ENCODE measurements at regions not wholly inside any gene's neighbourhood (a gene's known extent, or its start where the extent isn't known, plus 50 kb on each side); places are given as distances from the start of the nearest gene placed in this dataset.

DNA sequence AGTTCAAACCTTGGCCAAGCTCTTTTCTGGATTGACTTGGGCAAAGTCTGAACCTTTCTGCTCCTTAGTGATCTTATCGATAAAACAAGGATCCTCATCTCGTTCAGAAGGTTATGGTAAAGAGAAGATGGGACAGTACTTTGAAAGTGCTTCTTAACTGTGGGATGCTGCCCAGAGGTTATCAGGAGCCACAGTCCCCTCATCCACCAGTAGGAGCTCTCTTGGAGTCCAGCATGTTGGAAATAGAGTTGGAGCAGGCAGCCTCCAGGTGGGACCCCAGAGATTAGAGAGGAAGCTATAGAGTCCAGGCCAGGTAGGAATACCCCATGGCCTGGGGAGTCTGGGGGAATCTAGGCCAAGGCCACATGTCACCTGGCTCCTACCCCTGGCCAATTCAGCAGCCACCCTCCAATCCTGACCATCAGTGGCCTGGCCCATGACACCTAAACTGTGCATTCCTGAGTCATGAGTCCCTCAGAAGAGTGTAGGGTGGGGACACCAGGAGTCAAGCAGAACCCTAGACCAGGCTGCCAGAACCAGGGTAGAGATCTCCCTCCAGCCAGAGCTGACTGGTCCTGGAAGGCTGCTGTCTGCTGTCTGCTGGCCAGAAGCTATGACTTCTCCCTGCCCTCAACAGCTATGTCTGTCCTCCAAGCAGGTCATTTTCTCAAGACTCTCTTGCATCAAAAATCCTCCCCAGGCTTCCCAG, 144.3 kb downstream of the AIPL1 start:
- TF ChIP-seq, protein P1, sequence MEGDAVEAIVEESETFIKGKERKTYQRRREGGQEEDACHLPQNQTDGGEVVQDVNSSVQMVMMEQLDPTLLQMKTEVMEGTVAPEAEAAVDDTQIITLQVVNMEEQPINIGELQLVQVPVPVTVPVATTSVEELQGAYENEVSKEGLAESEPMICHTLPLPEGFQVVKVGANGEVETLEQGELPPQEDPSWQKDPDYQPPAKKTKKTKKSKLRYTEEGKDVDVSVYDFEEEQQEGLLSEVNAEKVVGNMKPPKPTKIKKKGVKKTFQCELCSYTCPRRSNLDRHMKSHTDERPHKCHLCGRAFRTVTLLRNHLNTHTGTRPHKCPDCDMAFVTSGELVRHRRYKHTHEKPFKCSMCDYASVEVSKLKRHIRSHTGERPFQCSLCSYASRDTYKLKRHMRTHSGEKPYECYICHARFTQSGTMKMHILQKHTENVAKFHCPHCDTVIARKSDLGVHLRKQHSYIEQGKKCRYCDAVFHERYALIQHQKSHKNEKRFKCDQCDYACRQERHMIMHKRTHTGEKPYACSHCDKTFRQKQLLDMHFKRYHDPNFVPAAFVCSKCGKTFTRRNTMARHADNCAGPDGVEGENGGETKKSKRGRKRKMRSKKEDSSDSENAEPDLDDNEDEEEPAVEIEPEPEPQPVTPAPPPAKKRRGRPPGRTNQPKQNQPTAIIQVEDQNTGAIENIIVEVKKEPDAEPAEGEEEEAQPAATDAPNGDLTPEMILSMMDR (IDR thresholded peaks at IDR 0.05; ENCODE audit: low read depth, low read length): no peak
- TF ChIP-seq MYC (IDR thresholded peaks at IDR 0.05; ENCODE audit: low read depth, low read length): no peak
- TF ChIP-seq, protein P2, sequence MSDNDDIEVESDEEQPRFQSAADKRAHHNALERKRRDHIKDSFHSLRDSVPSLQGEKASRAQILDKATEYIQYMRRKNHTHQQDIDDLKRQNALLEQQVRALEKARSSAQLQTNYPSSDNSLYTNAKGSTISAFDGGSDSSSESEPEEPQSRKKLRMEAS (IDR thresholded peaks at IDR 0.05; ENCODE audit: low read depth, low read length): no peak

Measured in NB4 (cell line).